ENCODE measurements at regions not wholly inside any gene's neighbourhood (a gene's known extent, or its start where the extent isn't known, plus 50 kb on each side); places are given as distances from the start of the nearest gene placed in this dataset.

DNA sequence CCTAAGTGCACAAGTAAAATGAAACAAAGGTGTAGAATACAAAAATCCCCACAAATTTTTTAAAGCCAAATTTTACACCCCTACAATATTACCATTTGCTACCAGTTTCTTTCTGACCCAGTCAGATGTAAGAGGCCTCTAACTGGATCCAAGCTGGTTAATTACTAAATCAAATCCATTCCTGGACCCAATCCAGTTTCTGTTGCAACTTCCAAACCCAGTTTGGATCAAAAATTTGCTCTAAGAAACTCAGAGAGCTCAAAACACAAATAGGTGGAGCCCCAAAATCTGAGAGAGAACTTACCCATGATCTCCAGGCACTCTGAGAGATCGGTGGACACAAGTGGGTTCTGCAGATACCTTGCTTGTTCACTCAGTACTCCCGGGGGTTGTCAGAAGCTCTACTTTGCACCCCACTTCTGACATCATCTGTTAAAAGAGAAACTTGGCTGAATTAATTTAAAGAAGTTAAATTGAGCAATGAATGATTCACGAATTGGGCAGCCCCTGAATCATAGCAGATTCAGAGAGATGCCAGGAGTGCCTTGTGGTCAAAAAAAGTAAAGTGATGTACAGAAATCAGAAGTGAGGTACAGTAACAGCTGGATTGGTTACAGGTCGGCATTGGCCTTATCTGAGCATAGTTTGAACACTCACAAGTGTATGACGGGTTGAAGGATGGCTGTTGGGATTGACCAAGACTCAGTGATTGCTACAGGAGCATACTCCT, 448.0 kb downstream of the KCNT2 start:
- no peak for TF ChIP-seq EZH2phosphoT487 (IDR thresholded peaks at IDR 0.05; ENCODE audit: borderline replicate concordance)
- TF ChIP-seq, protein P1, sequence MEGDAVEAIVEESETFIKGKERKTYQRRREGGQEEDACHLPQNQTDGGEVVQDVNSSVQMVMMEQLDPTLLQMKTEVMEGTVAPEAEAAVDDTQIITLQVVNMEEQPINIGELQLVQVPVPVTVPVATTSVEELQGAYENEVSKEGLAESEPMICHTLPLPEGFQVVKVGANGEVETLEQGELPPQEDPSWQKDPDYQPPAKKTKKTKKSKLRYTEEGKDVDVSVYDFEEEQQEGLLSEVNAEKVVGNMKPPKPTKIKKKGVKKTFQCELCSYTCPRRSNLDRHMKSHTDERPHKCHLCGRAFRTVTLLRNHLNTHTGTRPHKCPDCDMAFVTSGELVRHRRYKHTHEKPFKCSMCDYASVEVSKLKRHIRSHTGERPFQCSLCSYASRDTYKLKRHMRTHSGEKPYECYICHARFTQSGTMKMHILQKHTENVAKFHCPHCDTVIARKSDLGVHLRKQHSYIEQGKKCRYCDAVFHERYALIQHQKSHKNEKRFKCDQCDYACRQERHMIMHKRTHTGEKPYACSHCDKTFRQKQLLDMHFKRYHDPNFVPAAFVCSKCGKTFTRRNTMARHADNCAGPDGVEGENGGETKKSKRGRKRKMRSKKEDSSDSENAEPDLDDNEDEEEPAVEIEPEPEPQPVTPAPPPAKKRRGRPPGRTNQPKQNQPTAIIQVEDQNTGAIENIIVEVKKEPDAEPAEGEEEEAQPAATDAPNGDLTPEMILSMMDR (conservative IDR thresholded peaks at IDR 0.05; ENCODE audit: low read length): no peak
- Histone ChIP-seq H4K20me1 (ENCODE audit: insufficient read depth, low read length, poor library complexity, severe bottlenecking) (no peaks in the 10 kb centered on the region), H3K4me2 (ENCODE audit: low read depth, low read length, poor library complexity, severe bottlenecking) (no peak overlapping the region)

GRCh38 chr1:196155586-196155985, 452.7 kb downstream of the KCNT2 start:
- H3K4me2 ChIP-seq (ENCODE audit: low read depth, low read length, poor library complexity, severe bottlenecking): no peak overlapping the region
- no peak overlapping the region for H3K4me3 ChIP-seq (ENCODE audit: low read length, poor library complexity, severe bottlenecking)
- no peaks in the 10 kb centered on the region for H3K9me2 ChIP-seq (replicated peaks; ENCODE audit: low read depth, low read length)
- H3K4me1 ChIP-seq (ENCODE audit: insufficient read depth, low read length, poor library complexity, severe bottlenecking): no peaks in the 10 kb centered on the region
- TF ChIP-seq EZH2phosphoT487 (IDR thresholded peaks at IDR 0.05; ENCODE audit: borderline replicate concordance): no peak
- TF ChIP-seq, protein P1 (conservative IDR thresholded peaks at IDR 0.05; ENCODE audit: low read length): no peak
- no peaks in the 10 kb centered on the region for H3K27me3 ChIP-seq (ENCODE audit: insufficient read depth, low read length, poor library complexity, severe bottlenecking)
- no peaks in the 10 kb centered on the region for H3K79me2 ChIP-seq (ENCODE audit: insufficient read depth, low read length)
- H2AFZ ChIP-seq (ENCODE audit: low read length): no peak overlapping the region
- no peaks in the 10 kb centered on the region for H3F3A ChIP-seq (ENCODE audit: low read depth)
- no peaks in the 10 kb centered on the region for H3K36me3 ChIP-seq (ENCODE audit: insufficient read depth, low read length)
- H3K9me3 ChIP-seq (ENCODE audit: insufficient read depth, low read depth, low read length): no peaks in the 10 kb centered on the region
- H4K20me1 ChIP-seq (ENCODE audit: insufficient read depth, low read length, poor library complexity, severe bottlenecking): no peaks in the 10 kb centered on the region
- H3K9ac ChIP-seq (ENCODE audit: low read depth, low read length, poor library complexity, severe bottlenecking): no peak overlapping the region

More for the DNA sequence above, 448.0 kb downstream of the KCNT2 start:
- Histone ChIP-seq H3K9ac (ENCODE audit: low read depth, low read length, poor library complexity, severe bottlenecking) (no peak overlapping the region), H3K4me1 (ENCODE audit: insufficient read depth, low read length, poor library complexity, severe bottlenecking) (no peaks in the 10 kb centered on the region), H3K79me2 (ENCODE audit: insufficient read depth, low read length) (no peaks in the 10 kb centered on the region), H3K9me2 (replicated peaks; ENCODE audit: low read depth, low read length) (no peaks in the 10 kb centered on the region), H3K27me3 (ENCODE audit: insufficient read depth, low read length, poor library complexity, severe bottlenecking) (no peaks in the 10 kb centered on the region), H3F3A (ENCODE audit: low read depth) (no peaks in the 10 kb centered on the region), H3K9me3 (ENCODE audit: insufficient read depth, low read depth, low read length) (no peaks in the 10 kb centered on the region), H3K36me3 (ENCODE audit: insufficient read depth, low read length) (no peaks in the 10 kb centered on the region), H2AFZ (ENCODE audit: low read length) (no peak overlapping the region), H3K4me3 (ENCODE audit: low read length, poor library complexity, severe bottlenecking) (no peak overlapping the region)

DNA sequence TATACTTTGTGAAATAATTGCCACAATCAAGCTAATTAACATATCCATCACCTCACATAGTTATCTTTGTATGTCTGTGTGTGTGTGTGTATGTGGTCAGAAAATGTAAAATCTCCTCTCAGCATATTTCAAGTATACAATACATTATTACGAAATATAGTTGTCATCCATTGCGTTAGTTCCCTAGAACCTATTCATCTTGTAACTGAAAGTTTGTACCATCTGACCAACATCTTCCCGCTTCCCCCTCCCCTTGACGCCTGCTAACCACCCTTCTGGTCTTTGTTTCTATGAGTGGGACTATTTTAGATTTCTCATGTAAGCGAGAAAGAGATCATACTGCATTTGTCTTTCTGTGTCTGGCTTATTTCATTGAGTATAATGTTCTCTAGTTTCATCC, 455.3 kb downstream of the KCNT2 start:
- no peaks in the 10 kb centered on the region for H3K9me2 ChIP-seq (replicated peaks; ENCODE audit: low read depth, low read length)
- no peaks in the 10 kb centered on the region for H3K36me3 ChIP-seq (ENCODE audit: insufficient read depth, low read length)
- H3K4me3 ChIP-seq (ENCODE audit: low read length, poor library complexity, severe bottlenecking): no peak overlapping the region
- H3K4me2 ChIP-seq (ENCODE audit: low read depth, low read length, poor library complexity, severe bottlenecking): no peak overlapping the region
- H3K9me3 ChIP-seq (ENCODE audit: insufficient read depth, low read depth, low read length): no peaks in the 10 kb centered on the region
- no peak overlapping the region for H3K9ac ChIP-seq (ENCODE audit: low read depth, low read length, poor library complexity, severe bottlenecking)
- H3F3A ChIP-seq (ENCODE audit: low read depth): no peaks in the 10 kb centered on the region
- H2AFZ ChIP-seq (ENCODE audit: low read length): no peak overlapping the region
- H3K27me3 ChIP-seq (ENCODE audit: insufficient read depth, low read length, poor library complexity, severe bottlenecking): no peaks in the 10 kb centered on the region
- H4K20me1 ChIP-seq (ENCODE audit: insufficient read depth, low read length, poor library complexity, severe bottlenecking): no peaks in the 10 kb centered on the region
- no peaks in the 10 kb centered on the region for H3K4me1 ChIP-seq (ENCODE audit: insufficient read depth, low read length, poor library complexity, severe bottlenecking)
- no peaks in the 10 kb centered on the region for H3K79me2 ChIP-seq (ENCODE audit: insufficient read depth, low read length)
- TF ChIP-seq, protein P1 (conservative IDR thresholded peaks at IDR 0.05; ENCODE audit: low read length): no peak
- no peak for TF ChIP-seq EZH2phosphoT487 (IDR thresholded peaks at IDR 0.05; ENCODE audit: borderline replicate concordance)

Data from Loucy (cell line).